OCI-LY7 (cell line): ENCODE measurements at regions not wholly inside any gene's neighbourhood (a gene's known extent, or its start where the extent isn't known, plus 50 kb on each side); places are given as distances from the start of the nearest gene placed in this dataset.

ENCODE experiments used
- CTCF ChIP-seq: fragments of 200-600 bp; sonication (generic); conservative IDR thresholded peaks from 2 replicates; pipeline ENCODE4 v1.5.1; 2014; ENCODE audit warnings: mild to moderate bottlenecking, antibody characterized with exemption, low read length, moderate library complexity, mixed read lengths
- EZH2phosphoT487 ChIP-seq: fragments of 200-600 bp; sonication (generic); IDR thresholded peaks from 2 replicates; pipeline ENCODE4 v1.6.1; 2018; ENCODE audit warnings: low read depth, borderline replicate concordance, mild to moderate bottlenecking, mixed run types, antibody characterized with exemption, low read length, moderate library complexity, mixed read lengths

- TF ChIP-seq CTCF (no peak), EZH2phosphoT487 (no peak)
Measured at GRCh38 chr16:64617836-64618476, 503.9 kb downstream of the CDH11 start.
